ENCODE measurements at regions not wholly inside any gene's neighbourhood (a gene's known extent, or its start where the extent isn't known, plus 50 kb on each side); places are given as distances from the start of the nearest gene placed in this dataset.
"Not testable (repeated sequence)": the region's sequence is repeated elsewhere in the genome, so short reads cannot be mapped to it uniquely, and the experiment has no call there.

- not testable (repeated sequence) for DNase-seq
These were observed 323.7 kb downstream of the ADGRD1 start for GRCh38 chr12:131277186-131278091.

- DNase-seq, result not testable (repeated sequence)
These were observed 324.9 kb downstream of the ADGRD1 start for GRCh38 chr12:131278451-131279115.

- DNase-seq, result no peak
These were observed 325.7 kb downstream of the ADGRD1 start for GRCh38 chr12:131279281-131279921.

GRCh38 chr12:131280426-131280825 is 326.7 kb downstream of the ADGRD1 start:
- no peak for DNase-seq

- DNase-seq, result no peak
These were observed 327.3 kb downstream of the ADGRD1 start for GRCh38 chr12:131281016-131281415.

GRCh38 chr12:131282292-131283080 is 328.8 kb downstream of the ADGRD1 start:
- no peak for DNase-seq

- DNase-seq, result no peak
These were observed 329.6 kb downstream of the ADGRD1 start for GRCh38 chr12:131283191-131283861.

- DNase-seq, result not testable (repeated sequence)
These were observed 330.4 kb downstream of the ADGRD1 start for GRCh38 chr12:131283862-131284825.

- not testable (repeated sequence) for DNase-seq
These were observed 331.5 kb downstream of the ADGRD1 start for GRCh38 chr12:131284954-131285904.

GRCh38 chr12:131285905-131286295 is 332.2 kb downstream of the ADGRD1 start:
- not testable (repeated sequence) for DNase-seq

GRCh38 chr12:131286301-131286700 is 332.6 kb downstream of the ADGRD1 start:
- not testable (repeated sequence) for DNase-seq

GRCh38 chr12:131287015-131287937 is 333.6 kb downstream of the ADGRD1 start:
- DNase-seq, result no peak

GRCh38 chr12:131287938-131288764 is 334.4 kb downstream of the ADGRD1 start:
- no peak for DNase-seq

- DNase-seq, result not testable (repeated sequence)
These were observed 335.3 kb downstream of the ADGRD1 start for GRCh38 chr12:131288765-131289695.

GRCh38 chr12:131289807-131290206 is 336.1 kb downstream of the ADGRD1 start:
- DNase-seq, result not testable (repeated sequence)

GRCh38 chr12:131290255-131290959 is 336.7 kb downstream of the ADGRD1 start:
- DNase-seq, result no peak

Data from activated CD4-positive, alpha-beta T cell treated with anti-CD3 and anti-CD28 coated beads, Interleukin-2, amount 50 U/mL, for 4 hours (primary cell).